Testis (tissue), 2 donors: ENCODE measurements at regions not wholly inside any gene's neighbourhood (a gene's known extent, or its start where the extent isn't known, plus 50 kb on each side); places are given as distances from the start of the nearest gene placed in this dataset.
A peak's percentile ranks its signal among the peaks of the same experiment; 100 is the strongest.

Source experiments
- DNase-seq: peaks from one replicate; pipeline ENCODE4 v3.0.0-alpha.2; 2019
- H3K27ac ChIP-seq, 2 donors: fragments of 200-600 bp; sonication (generic); one replicate each; pipeline ENCODE4 v1.5.1; 2019
- H3K27me3 ChIP-seq: fragments of 200-600 bp; sonication (generic); one replicate; pipeline ENCODE4 v1.5.1; 2019
- H3K36me3 ChIP-seq: fragments of 200-600 bp; sonication (generic); one replicate; pipeline ENCODE4 v1.5.1; 2017; ENCODE audit warnings: low read depth; ENCODE audit errors: missing control alignments
- H3K4me1 ChIP-seq: fragments of 200-600 bp; sonication (generic); one replicate; pipeline ENCODE4 v1.5.1; 2019
- H3K4me3 ChIP-seq, 2 donors: fragments of 200-600 bp; sonication (generic); one replicate each; pipeline ENCODE4 v1.5.1; 2017 to 2019
- H3K9me3 ChIP-seq: fragments of 200-600 bp; sonication (generic); one replicate; pipeline ENCODE4 v1.5.1; 2017
- POLR2A ChIP-seq: fragments of 450-650 bp; IDR thresholded peaks from one replicate; pipeline ENCODE4 v1.6.1; 2017; ENCODE audit warnings: antibody characterized with exemption, mild to moderate bottlenecking, moderate library complexity
- WGBS, 2 donors: methylation state at CpG; one replicate each; pipeline ENCODE4 v1.1.5; 2018; 5-methylcytosine and 5-hydroxymethylcytosine counted together
- intact Hi-C: fragments of 100-400 bp; cut with DNase I; formaldehyde crosslinking; loops from one replicate; pipeline ENCODE4 v1.15.1; 2023; ENCODE audit warnings: low total_unique reads
- TF ChIP-seq, protein P1 (sequence below), 3 experiments: fragments of 450-650 bp in 2 of 3; fragments of 200-600 bp in 1 of 3; sonication (generic) in 1 of 3; IDR thresholded peaks; one replicate each; pipeline ENCODE4 v1.5.1; 2016 to 2019; ENCODE audit warnings: antibody characterized with exemption in 3 of 3, mild to moderate bottlenecking in 2 of 3, moderate library complexity in 1 of 3

DNA sequence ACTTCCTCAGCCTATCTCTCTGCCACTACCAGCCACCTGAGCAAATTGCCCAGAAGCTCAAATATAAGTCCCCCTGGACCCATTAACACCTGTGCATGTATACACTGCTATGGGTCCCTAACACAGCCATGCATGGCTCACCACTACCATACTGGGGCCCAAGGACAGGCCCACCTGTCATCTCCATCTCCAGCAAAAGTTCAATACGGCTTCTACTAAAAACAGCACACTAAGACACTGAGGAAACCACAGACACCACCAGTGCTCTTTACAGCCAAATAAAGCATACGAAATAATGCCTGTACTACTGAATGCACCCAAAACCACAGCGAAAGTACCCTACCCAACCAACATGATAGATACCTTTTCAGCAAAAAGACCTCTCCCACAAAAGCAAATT is 85.6 kb upstream of the GHR start:
- 83 to 93% methylated on average over 3 of the region's 3 CpGs for WGBS, 2 donors
- no peaks in the 10 kb centered on the region for H3K4me1 ChIP-seq
- DNase-seq = no peak
- H3K4me3 ChIP-seq = no peak overlapping the region
- intact Hi-C loops = no loop called here
- H3K27me3 ChIP-seq = no peaks in the 10 kb centered on the region
- no peak overlapping the region for H3K27ac ChIP-seq
- H3K9me3 ChIP-seq = no peaks in the 10 kb centered on the region
- TF ChIP-seq, protein P1, sequence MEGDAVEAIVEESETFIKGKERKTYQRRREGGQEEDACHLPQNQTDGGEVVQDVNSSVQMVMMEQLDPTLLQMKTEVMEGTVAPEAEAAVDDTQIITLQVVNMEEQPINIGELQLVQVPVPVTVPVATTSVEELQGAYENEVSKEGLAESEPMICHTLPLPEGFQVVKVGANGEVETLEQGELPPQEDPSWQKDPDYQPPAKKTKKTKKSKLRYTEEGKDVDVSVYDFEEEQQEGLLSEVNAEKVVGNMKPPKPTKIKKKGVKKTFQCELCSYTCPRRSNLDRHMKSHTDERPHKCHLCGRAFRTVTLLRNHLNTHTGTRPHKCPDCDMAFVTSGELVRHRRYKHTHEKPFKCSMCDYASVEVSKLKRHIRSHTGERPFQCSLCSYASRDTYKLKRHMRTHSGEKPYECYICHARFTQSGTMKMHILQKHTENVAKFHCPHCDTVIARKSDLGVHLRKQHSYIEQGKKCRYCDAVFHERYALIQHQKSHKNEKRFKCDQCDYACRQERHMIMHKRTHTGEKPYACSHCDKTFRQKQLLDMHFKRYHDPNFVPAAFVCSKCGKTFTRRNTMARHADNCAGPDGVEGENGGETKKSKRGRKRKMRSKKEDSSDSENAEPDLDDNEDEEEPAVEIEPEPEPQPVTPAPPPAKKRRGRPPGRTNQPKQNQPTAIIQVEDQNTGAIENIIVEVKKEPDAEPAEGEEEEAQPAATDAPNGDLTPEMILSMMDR (IDR thresholded peaks at IDR 0.05) = no peak
- no peak for TF ChIP-seq POLR2A
- H3K36me3 ChIP-seq = no peaks in the 10 kb centered on the region

DNA sequence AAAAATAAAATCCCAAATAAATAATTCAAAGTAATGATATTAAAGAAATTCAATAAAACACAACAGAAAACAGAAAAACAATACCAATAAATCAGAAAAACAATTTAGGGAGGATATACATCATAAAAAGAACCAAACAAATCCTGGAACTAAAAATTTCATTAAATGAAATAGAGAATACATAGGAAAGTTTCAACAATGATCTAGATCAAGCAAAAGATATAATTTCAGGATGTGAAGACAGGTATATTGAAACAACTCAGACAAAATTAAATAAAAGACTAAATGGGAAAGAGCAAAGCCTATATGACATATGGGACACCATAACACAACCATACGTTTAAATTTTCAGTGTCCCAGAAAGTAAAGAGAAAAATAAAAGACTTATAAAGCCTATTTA is 85.1 kb upstream of the GHR start:
- TF ChIP-seq, protein P1 (IDR thresholded peaks at IDR 0.05) = no peak
- no peak for DNase-seq
- Histone ChIP-seq H3K27me3 (no peaks in the 10 kb centered on the region), H3K9me3 (no peaks in the 10 kb centered on the region), H3K4me3 (no peak overlapping the region), H3K27ac (no peak overlapping the region), H3K36me3 (no peaks in the 10 kb centered on the region), H3K4me1 (no peaks in the 10 kb centered on the region)
- 63 to 78% methylated on average over 1 of the region's 1 CpG for WGBS, 2 donors
- intact Hi-C loops = no loop called here

DNA sequence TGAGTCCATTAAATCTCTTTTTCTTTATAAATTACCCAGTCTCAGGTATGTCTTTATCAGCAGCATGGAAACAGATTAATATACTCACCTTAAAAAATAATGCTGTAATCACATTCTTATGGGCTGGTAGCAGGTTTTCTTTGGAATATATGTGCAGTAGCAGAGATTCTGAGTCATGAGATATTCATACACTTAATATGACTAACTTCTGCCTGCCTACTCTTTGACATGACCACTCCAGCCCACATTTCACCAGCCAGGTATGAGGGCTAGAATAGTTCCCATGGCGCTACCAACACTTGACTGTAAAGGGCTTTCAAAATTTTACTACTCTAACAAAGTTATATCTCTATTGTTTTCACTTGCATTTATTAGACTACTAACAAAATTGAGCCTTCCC is 74.1 kb upstream of the GHR start:
- H3K27me3 ChIP-seq = no peaks in the 10 kb centered on the region
- intact Hi-C loops = no loop called here
- no peak for DNase-seq
- no peaks in the 10 kb centered on the region for H3K36me3 ChIP-seq
- H3K4me1 ChIP-seq = no peaks in the 10 kb centered on the region
- no peak overlapping the region for H3K27ac ChIP-seq
- WGBS, 2 donors = 71 to 85% methylated on average over 1 of the region's 1 CpG
- H3K4me3 ChIP-seq = no peak overlapping the region
- TF ChIP-seq POLR2A = no peak
- TF ChIP-seq, protein P1 (IDR thresholded peaks at IDR 0.05) = no peak
- H3K9me3 ChIP-seq = no peaks in the 10 kb centered on the region

DNA sequence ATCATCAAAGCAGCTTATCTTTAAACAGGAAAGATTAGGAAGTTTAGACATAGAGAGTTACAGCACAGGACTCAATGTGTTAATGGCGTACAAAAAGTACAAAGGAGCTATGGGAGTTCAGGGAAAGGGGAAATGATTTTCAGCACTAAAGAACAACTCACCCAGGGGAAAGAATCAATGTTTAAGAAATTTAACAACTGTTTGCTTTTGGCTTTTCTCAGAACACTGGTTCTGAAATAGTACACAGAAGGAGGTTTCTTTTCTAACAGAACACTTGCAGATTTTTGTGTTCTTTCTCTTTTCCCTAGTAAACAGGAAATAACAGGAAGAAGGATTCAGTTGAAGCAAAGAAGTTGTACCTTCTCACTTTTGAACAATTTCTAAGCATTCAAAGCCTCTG is 71.3 kb upstream of the GHR start:
- TF ChIP-seq, protein P1 (IDR thresholded peaks at IDR 0.05) = no peak
- no peaks in the 10 kb centered on the region for H3K9me3 ChIP-seq
- H3K4me3 ChIP-seq = no peak overlapping the region
- H3K36me3 ChIP-seq = no peaks in the 10 kb centered on the region
- no peaks in the 10 kb centered on the region for H3K4me1 ChIP-seq
- no peaks in the 10 kb centered on the region for H3K27me3 ChIP-seq
- DNase-seq = no peak
- intact Hi-C loops = no loop called here
- peak overlapping the region in 1 of 2 donors; percentile 21 for H3K27ac ChIP-seq
- WGBS, 2 donors = 64 to 73% methylated on average over 1 of the region's 1 CpG

DNA sequence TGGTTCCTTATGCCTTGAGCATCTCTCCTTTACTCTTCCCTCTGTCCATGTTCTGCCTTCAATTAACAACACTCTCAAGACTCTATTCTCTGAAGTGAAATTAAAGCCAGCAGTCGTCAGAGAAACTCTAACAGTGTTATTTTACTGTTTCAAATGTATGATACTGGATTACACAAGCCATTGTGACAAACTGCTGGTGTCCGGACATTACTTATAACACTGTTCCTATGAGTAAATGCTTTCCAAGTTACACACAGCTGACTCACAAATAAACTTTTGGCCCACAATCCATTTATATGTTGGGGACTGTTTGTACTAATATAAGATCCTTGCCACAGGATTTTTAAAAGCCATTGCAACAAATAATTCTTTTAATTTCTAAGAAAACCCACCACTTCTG is 63.2 kb upstream of the GHR start:
- Histone ChIP-seq H3K9me3 (no peaks in the 10 kb centered on the region), H3K27ac (no peak overlapping the region), H3K36me3 (no peaks in the 10 kb centered on the region), H3K27me3 (no peaks in the 10 kb centered on the region), H3K4me3 (no peak overlapping the region), H3K4me1 (no peaks in the 10 kb centered on the region)
- no peak for DNase-seq
- TF ChIP-seq, protein P1 (IDR thresholded peaks at IDR 0.05) = no peak
- no peak for TF ChIP-seq POLR2A
- intact Hi-C loops = loop anchor here (5.0 kb wide), 1 partner anchor 243 kb away; no protein-coding TSS in a partner anchor
- 36 to 51% methylated on average over 2 of the region's 2 CpGs for WGBS, 2 donors
